ENCODE measurements at regions not wholly inside any gene's neighbourhood (a gene's known extent, or its start where the extent isn't known, plus 50 kb on each side); places are given as distances from the start of the nearest gene placed in this dataset.

- H3K4me3 ChIP-seq (replicated peaks in 1 of 3): no peak overlapping the region
- no peak for TF ChIP-seq CTCF (IDR thresholded peaks at IDR 0.05)
- no peak for TF ChIP-seq POLR2A (IDR thresholded peaks at IDR 0.05)
- peaks cover 17 to 46% of the 10 kb centered on the region in 2 donors for H3K4me1 ChIP-seq
- no peaks in the 10 kb centered on the region for H3K27me3 ChIP-seq
- H3K36me3 ChIP-seq: no peaks in the 10 kb centered on the region
- intact Hi-C loops (cut with DNase I): loop anchor here (10.0 kb wide), 1 partner anchor 109 kb away; no protein-coding TSS in a partner anchor
- no peak for DNase-seq
- H3K9me3 ChIP-seq: no peaks in the 10 kb centered on the region
- WGBS, 2 donors: 87 to 97% methylated on average over 3 of the region's 3 CpGs
- H3K27ac ChIP-seq: peak overlapping the region; percentile 43 to 91 (median 67)
Measured at GRCh38 chr2:20526160-20526559, 79.3 kb downstream of the RHOB start.

GRCh38 chr2:20526708-20527107 lies 79.8 kb downstream of the RHOB start:
- no peaks in the 10 kb centered on the region for H3K9me3 ChIP-seq
- intact Hi-C loops (cut with DNase I): loop anchor here (10.0 kb wide), 1 partner anchor 108 kb away; no protein-coding TSS in a partner anchor
- TF ChIP-seq POLR2A (IDR thresholded peaks at IDR 0.05) (no peak), CTCF (IDR thresholded peaks at IDR 0.05) (no peak)
- H3K36me3 ChIP-seq: no peaks in the 10 kb centered on the region
- peak overlapping the region; percentile 43 to 91 (median 67) for H3K27ac ChIP-seq
- DNase-seq: peak; percentile 82 to 83
- WGBS, 2 donors: 43 to 47% methylated on average over 5 of the region's 5 CpGs
- no peak overlapping the region for H3K4me3 ChIP-seq (replicated peaks in 1 of 3)
- no peaks in the 10 kb centered on the region for H3K27me3 ChIP-seq
- H3K4me1 ChIP-seq: peaks cover 17 to 46% of the 10 kb centered on the region in 2 donors

- intact Hi-C loops (cut with DNase I): loop anchor here (10.0 kb wide), 1 partner anchor 106 kb away; no protein-coding TSS in a partner anchor
- Histone ChIP-seq H3K36me3 (no peaks in the 10 kb centered on the region), H3K27me3 (no peaks in the 10 kb centered on the region), H3K4me3 (replicated peaks in 1 of 3) (no peak overlapping the region), H3K4me1 (peaks cover 17 to 37% of the 10 kb centered on the region in 2 donors), H3K27ac (no peak overlapping the region), H3K9me3 (no peaks in the 10 kb centered on the region)
- no peak for DNase-seq
- WGBS, 2 donors: 78 to 87% methylated on average over 2 of the region's 2 CpGs
- no peak for TF ChIP-seq POLR2A (IDR thresholded peaks at IDR 0.05)
- no peak for TF ChIP-seq CTCF (IDR thresholded peaks at IDR 0.05)
Measured at GRCh38 chr2:20528713-20529112, 81.8 kb downstream of the RHOB start.

GRCh38 chr2:20530520-20530919 lies 83.6 kb downstream of the RHOB start:
- no peak for TF ChIP-seq POLR2A (IDR thresholded peaks at IDR 0.05)
- TF ChIP-seq CTCF (IDR thresholded peaks at IDR 0.05): no peak
- H3K27me3 ChIP-seq: no peaks in the 10 kb centered on the region
- no peak overlapping the region for H3K27ac ChIP-seq
- H3K4me1 ChIP-seq: peaks cover 11 to 23% of the 10 kb centered on the region in 2 donors
- no peak overlapping the region for H3K4me3 ChIP-seq (replicated peaks in 1 of 3)
- H3K36me3 ChIP-seq: no peaks in the 10 kb centered on the region
- H3K9me3 ChIP-seq: no peaks in the 10 kb centered on the region
- 84 to 91% methylated on average over 6 of the region's 6 CpGs for WGBS, 2 donors
- intact Hi-C loops (cut with DNase I): no loop called here
- DNase-seq: no peak

- peaks cover 5 to 11% of the 10 kb centered on the region in 2 donors for H3K4me1 ChIP-seq
- H3K27me3 ChIP-seq: no peaks in the 10 kb centered on the region
- H3K4me3 ChIP-seq (replicated peaks in 1 of 3): no peak overlapping the region
- no peak overlapping the region for H3K27ac ChIP-seq
- no peak for DNase-seq
- 76 to 82% methylated on average over 8 of the region's 8 CpGs for WGBS, 2 donors
- no peaks in the 10 kb centered on the region for H3K9me3 ChIP-seq
- intact Hi-C loops (cut with DNase I): no loop called here
- TF ChIP-seq CTCF (IDR thresholded peaks at IDR 0.05) (no peak), POLR2A (IDR thresholded peaks at IDR 0.05) (no peak)
- H3K36me3 ChIP-seq: no peaks in the 10 kb centered on the region
Measured at GRCh38 chr2:20531633-20532262, 84.9 kb downstream of the RHOB start.

Measured in thyroid gland (tissue), 4 donors.